Vagina (tissue), 2 donors: ENCODE measurements at regions not wholly inside any gene's neighbourhood (a gene's known extent, or its start where the extent isn't known, plus 50 kb on each side); places are given as distances from the start of the nearest gene placed in this dataset.

ENCODE experiments used
- POLR2A ChIP-seq, 2 donors: fragments of 450-650 bp; IDR thresholded peaks; one replicate each; pipeline ENCODE4 v1.6.1; 2017; ENCODE audit warnings: antibody characterized with exemption in 2 of 2, mild to moderate bottlenecking in 2 of 2, moderate library complexity in 2 of 2
- POLR2AphosphoS5 ChIP-seq, 2 donors: sonication (generic); formaldehyde crosslinking; IDR thresholded peaks; one replicate each; pipeline ENCODE4 v1.9.0; 2017; ENCODE audit warnings: antibody characterized with exemption in 2 of 2, mild to moderate bottlenecking in 2 of 2, low read depth in 1 of 2; ENCODE audit not compliant: insufficient read depth in 1 of 2
- TF ChIP-seq, protein P1 (sequence below), 3 experiments: fragments of 450-650 bp in 2 of 3; fragments of 200-600 bp in 1 of 3; sonication (generic) in 1 of 3; IDR thresholded peaks; one replicate each; pipeline ENCODE4 v1.5.1; 2017 to 2019; ENCODE audit warnings: antibody characterized with exemption in 3 of 3, mild to moderate bottlenecking in 2 of 3, moderate library complexity in 2 of 3

DNA sequence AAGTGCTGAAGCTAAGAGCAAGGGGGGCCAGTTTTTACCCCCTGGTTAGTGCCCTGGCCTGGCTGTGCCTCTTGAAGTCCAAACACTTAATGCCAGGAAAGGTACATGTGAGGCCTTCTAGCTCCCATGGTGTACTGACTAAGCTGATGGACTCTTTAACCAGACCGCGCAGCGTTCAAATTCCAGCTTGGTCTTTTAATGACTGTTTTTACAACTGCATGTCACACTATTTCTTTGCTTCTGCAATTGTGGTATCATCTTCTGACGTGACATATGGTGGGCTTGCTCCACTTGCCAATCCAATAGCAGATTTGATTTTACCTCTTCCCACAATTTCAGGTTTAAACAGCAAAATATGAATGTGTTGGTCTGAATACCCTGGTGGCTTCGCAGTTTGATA is 197.3 kb downstream of the HUNK start:
- TF ChIP-seq, protein P1, sequence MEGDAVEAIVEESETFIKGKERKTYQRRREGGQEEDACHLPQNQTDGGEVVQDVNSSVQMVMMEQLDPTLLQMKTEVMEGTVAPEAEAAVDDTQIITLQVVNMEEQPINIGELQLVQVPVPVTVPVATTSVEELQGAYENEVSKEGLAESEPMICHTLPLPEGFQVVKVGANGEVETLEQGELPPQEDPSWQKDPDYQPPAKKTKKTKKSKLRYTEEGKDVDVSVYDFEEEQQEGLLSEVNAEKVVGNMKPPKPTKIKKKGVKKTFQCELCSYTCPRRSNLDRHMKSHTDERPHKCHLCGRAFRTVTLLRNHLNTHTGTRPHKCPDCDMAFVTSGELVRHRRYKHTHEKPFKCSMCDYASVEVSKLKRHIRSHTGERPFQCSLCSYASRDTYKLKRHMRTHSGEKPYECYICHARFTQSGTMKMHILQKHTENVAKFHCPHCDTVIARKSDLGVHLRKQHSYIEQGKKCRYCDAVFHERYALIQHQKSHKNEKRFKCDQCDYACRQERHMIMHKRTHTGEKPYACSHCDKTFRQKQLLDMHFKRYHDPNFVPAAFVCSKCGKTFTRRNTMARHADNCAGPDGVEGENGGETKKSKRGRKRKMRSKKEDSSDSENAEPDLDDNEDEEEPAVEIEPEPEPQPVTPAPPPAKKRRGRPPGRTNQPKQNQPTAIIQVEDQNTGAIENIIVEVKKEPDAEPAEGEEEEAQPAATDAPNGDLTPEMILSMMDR (IDR thresholded peaks at IDR 0.05): no peak
- no peak for TF ChIP-seq POLR2AphosphoS5 (IDR thresholded peaks at IDR 0.05; ENCODE audit: insufficient read depth in 1 of 2, low read depth in 1 of 2)
- TF ChIP-seq POLR2A (IDR thresholded peaks at IDR 0.05): no peak
